ENCODE measurements at regions not wholly inside any gene's neighbourhood (a gene's known extent, or its start where the extent isn't known, plus 50 kb on each side); places are given as distances from the start of the nearest gene placed in this dataset.

GRCh38 chr7:69452797-69453196 lies 145.5 kb upstream of the AUTS2 start:
- Histone ChIP-seq H4K8ac (ENCODE audit: extremely low read depth, insufficient read depth, low read length) (no peak overlapping the region), H3K18ac (ENCODE audit: extremely low read depth, low read length) (no peak overlapping the region), H2BK5ac (ENCODE audit: low read depth, low read length) (no peak overlapping the region), H2BK12ac (ENCODE audit: low read depth, low read length) (no peak overlapping the region), H3K4me3 (ENCODE audit: extremely low read depth in 1 of 4, insufficient read depth in 2 of 4, low read depth in 3 of 4, low read length in 4 of 4) (no peak overlapping the region), H3K9me3 (ENCODE audit: insufficient read depth in 2 of 2, low read depth in 1 of 2, low read length in 1 of 2) (no peaks in the 10 kb centered on the region), H2BK120ac (replicated peaks; ENCODE audit: low read depth, low read length) (no peak overlapping the region), H3K4ac (replicated peaks; ENCODE audit: insufficient read length, low read depth, low read length) (no peak overlapping the region), H3K79me2 (ENCODE audit: control insufficient read depth in 1 of 2, insufficient read depth in 2 of 2, low read length in 2 of 2) (no peaks in the 10 kb centered on the region), H3K4me1 (replicated peaks in 1 of 4; ENCODE audit: control insufficient read depth in 3 of 4, insufficient read depth in 4 of 4, low read length in 3 of 4) (peaks cover 0 to 2% (median 0%) of the 10 kb centered on the region in 4 experiments; a peak in 3 of 7 replicates), H2BK15ac (ENCODE audit: low read length) (no peak overlapping the region; the same call in 1 of the 2 replicates), H4K91ac (replicated peaks; ENCODE audit: insufficient read length, low read length) (no peak overlapping the region), H3K9ac (replicated peaks in 1 of 4; ENCODE audit: extremely low read depth in 1 of 4, low read depth in 3 of 4, low read length in 3 of 4) (no peak overlapping the region), H3K4me2 (ENCODE audit: insufficient read depth in 1 of 2, low read depth in 2 of 2, low read length in 2 of 2) (no peak overlapping the region), H3K27ac (ENCODE audit: low read depth, low read length) (no peak overlapping the region), H3K23me2 (ENCODE audit: low read depth, low read length) (no peaks in the 10 kb centered on the region), H4K5ac (ENCODE audit: insufficient read length, low read depth, low read length) (no peak overlapping the region), H3K14ac (ENCODE audit: insufficient read length) (no peak overlapping the region), H2AFZ (ENCODE audit: low read length) (no peak overlapping the region), H2BK20ac (ENCODE audit: low read length) (no peak overlapping the region), H3K56ac (replicated peaks; ENCODE audit: insufficient read length, low read depth, low read length) (no peak overlapping the region), H3K27me3 (replicated peaks in 1 of 4; ENCODE audit: control insufficient read depth in 3 of 4, extremely low read depth in 1 of 4, insufficient read depth in 3 of 4, low read length in 3 of 4) (peaks cover 5 to 30% (median 23%) of the 10 kb centered on the region in 4 experiments), H4K20me1 (replicated peaks in 1 of 2; ENCODE audit: control insufficient read depth in 1 of 2, insufficient read depth in 2 of 2, low read length in 2 of 2) (no peaks in the 10 kb centered on the region), H3K23ac (ENCODE audit: insufficient read length) (no peak overlapping the region), H3K79me1 (ENCODE audit: low read depth, low read length) (no peaks in the 10 kb centered on the region), H3K36me3 (ENCODE audit: control insufficient read depth in 2 of 4, insufficient read depth in 4 of 4, low read length in 3 of 4) (no peaks in the 10 kb centered on the region), H2AK5ac (ENCODE audit: low read depth, low read length) (no peak overlapping the region)
- POLR2A ChIA-PET (ENCODE audit: partially characterized antibody) = no interaction called here
- CTCF ChIA-PET (ENCODE audit: partially characterized antibody) = no interaction called here
- no peak for DNase-seq (ENCODE audit: low read depth in 1 of 2, low spot score in 2 of 2)
- TF ChIP-seq NRF1 (IDR thresholded peaks at IDR 0.05; ENCODE audit: low read depth, low read length) (no peak), CTBP2 (IDR thresholded peaks at IDR 0.05; ENCODE audit: borderline replicate concordance, insufficient read depth, insufficient read length, low read length) (no peak), USF2 (IDR thresholded peaks at IDR 0.05; ENCODE audit: low read length) (no peak), ZNF274 (IDR thresholded peaks at IDR 0.05; ENCODE audit: borderline replicate concordance, extremely low read depth, low read length) (no peak)
- FAIRE-seq = no peak
- WGBS, 2 experiments (ENCODE audit: extremely low coverage in 1 of 2, insufficient coverage in 1 of 2, insufficient read length in 1 of 2, insufficient replicate concordance in 2 of 2, low coverage in 1 of 2, low lambda C conversion rate in 2 of 2, missing lambda C conversion rate in 1 of 2) = 87% methylated on average over 2 of the region's 2 CpGs; no CpG with 5 or more reads in 1 of the 2 experiments

Data from H1 (cell line).